DMS53 treated with DMSO at 0.1 percent for 48 hours (cell line): ENCODE measurements at regions not wholly inside any gene's neighbourhood (a gene's known extent, or its start where the extent isn't known, plus 50 kb on each side); places are given as distances from the start of the nearest gene placed in this dataset.

Source experiments
- DNase-seq: peaks from one replicate; lab custom pipeline; 2025; ENCODE audit not compliant: unreplicated experiment; lab: John Stamatoyannopoulos, UW

- no peak for DNase-seq
Observed at GRCh38 chr6:53974941-53975340, 136.3 kb upstream of the MLIP start.

- DNase-seq = no peak
Observed at GRCh38 chr6:53975941-53976615, 135.2 kb upstream of the MLIP start.

- DNase-seq = no peak
Observed at GRCh38 chr6:53977551-53977950, 133.7 kb upstream of the MLIP start.

GRCh38 chr6:53979468-53980067, 131.7 kb upstream of the MLIP start:
- peak; percentile 38 for DNase-seq

GRCh38 chr6:53982366-53983050, 128.7 kb upstream of the MLIP start:
- DNase-seq = no peak

- no peak for DNase-seq
Observed at GRCh38 chr6:53983301-53983700, 127.9 kb upstream of the MLIP start.

- DNase-seq = no peak
Observed at GRCh38 chr6:53984163-53984562, 127.1 kb upstream of the MLIP start.

GRCh38 chr6:53984581-53984980, 126.7 kb upstream of the MLIP start:
- DNase-seq = no peak

GRCh38 chr6:53985366-53985765, 125.9 kb upstream of the MLIP start:
- no peak for DNase-seq

GRCh38 chr6:53986165-53986720, 125.0 kb upstream of the MLIP start:
- peak; percentile 35 for DNase-seq

GRCh38 chr6:53986721-53987521, 124.3 kb upstream of the MLIP start:
- DNase-seq = no peak

- no peak for DNase-seq
Observed at GRCh38 chr6:53987522-53987888, 123.7 kb upstream of the MLIP start.

GRCh38 chr6:53989504-53989903, 121.7 kb upstream of the MLIP start:
- no peak for DNase-seq

GRCh38 chr6:53992522-53992921, 118.7 kb upstream of the MLIP start:
- no peak for DNase-seq

GRCh38 chr6:53994201-53994600, 117.0 kb upstream of the MLIP start:
- DNase-seq = no peak

- DNase-seq = no peak
Observed at GRCh38 chr6:53995935-53996334, 115.3 kb upstream of the MLIP start.

GRCh38 chr6:53998303-53998702, 112.9 kb upstream of the MLIP start:
- no peak for DNase-seq

- no peak for DNase-seq
Observed at GRCh38 chr6:53999088-53999755, 112.0 kb upstream of the MLIP start.

- DNase-seq = no peak
Observed at GRCh38 chr6:54002116-54002515, 109.1 kb upstream of the MLIP start.

GRCh38 chr6:54003316-54003715, 107.9 kb upstream of the MLIP start:
- DNase-seq = no peak

GRCh38 chr6:54008589-54008988, 102.7 kb upstream of the MLIP start:
- no peak for DNase-seq
